ENCODE measurements at regions not wholly inside any gene's neighbourhood (a gene's known extent, or its start where the extent isn't known, plus 50 kb on each side); places are given as distances from the start of the nearest gene placed in this dataset.
"Not testable (repeated sequence)": the region's sequence is repeated elsewhere in the genome, so short reads cannot be mapped to it uniquely, and the experiment has no call there.

DNA sequence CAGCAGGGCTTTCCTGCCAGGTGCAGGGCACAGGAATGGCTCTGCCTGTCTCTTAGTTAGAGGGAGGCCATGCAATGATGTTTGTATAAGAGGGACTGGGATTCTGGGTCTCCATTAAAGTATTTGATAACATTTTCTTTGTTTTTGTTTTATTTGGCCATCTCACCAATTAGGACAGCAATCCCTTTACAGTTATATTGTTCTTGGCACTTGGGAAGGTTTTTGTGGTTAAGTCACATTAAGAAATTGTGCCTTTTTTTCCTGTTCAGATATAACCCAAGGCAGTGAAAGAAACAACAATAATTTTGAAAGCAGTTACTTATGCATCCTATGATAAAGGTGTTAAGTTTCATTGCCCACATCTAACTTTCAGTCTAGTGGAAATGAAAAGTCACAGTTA is 237.4 kb upstream of the PRSS58 start:
- DNase-seq: not testable (repeated sequence)

DNA sequence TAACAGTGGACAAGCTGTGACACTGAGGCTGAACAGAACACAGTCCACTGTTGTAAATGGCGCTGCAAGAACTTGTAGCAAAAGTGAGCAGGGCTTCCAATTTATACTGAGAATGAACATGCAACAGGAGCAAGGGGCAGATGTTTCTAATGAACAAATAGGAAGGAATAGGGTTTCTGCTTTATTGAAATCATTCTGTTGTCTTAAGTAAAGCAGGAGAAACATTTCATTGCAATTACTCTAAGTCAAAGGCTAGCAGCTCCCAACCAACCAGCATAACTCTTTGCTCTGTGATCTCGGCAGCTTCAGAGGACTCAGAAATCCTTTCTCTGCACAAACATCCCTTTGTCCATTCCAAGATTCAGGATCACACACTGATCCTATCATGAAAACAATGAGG is 236.2 kb upstream of the PRSS58 start:
- DNase-seq: no peak

GRCh38 chr7:142488842-142489241 is 231.0 kb upstream of the PRSS58 start:
- no peak for DNase-seq

GRCh38 chr7:142488036-142488633 is 230.3 kb upstream of the PRSS58 start:
- DNase-seq: no peak

- not testable (repeated sequence) for DNase-seq
These were observed 229.7 kb upstream of the PRSS58 start for GRCh38 chr7:142487565-142487964.

GRCh38 chr7:142487124-142487523 is 229.3 kb upstream of the PRSS58 start:
- DNase-seq: no peak

- peak; percentile 12 for DNase-seq
These were observed 227.9 kb upstream of the PRSS58 start for GRCh38 chr7:142485617-142486226.

DNA sequence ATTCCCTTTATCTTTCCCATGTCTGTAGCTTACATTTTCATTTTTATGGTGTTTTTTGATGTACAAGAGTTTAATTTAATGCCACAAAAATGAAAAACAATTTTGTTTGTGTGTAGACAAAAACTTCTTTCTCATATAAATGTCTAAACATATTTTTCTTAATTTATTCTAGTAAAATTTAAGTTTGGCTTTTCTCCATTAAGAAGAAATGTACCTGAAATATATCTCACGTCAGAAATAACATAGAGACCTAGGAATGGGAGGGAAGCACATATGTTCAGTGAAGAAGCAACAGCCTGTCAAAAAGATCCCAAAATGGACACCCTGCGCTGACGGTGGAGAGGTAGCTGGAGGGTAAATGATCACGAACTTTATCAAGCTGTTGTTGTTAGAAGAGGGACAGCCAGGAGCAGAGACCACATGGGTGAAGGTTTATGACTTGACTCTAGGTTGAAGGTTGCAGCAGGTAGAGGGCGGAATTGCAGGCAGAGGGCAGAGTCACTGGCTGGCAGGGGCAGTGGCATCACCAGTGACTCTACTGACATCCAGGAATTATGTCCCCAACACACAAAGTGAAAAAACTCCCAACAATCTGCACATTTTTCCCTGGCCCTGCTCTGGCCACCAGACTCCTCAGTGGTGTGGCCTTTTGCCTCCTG is 225.9 kb upstream of the PRSS58 start:
- DNase-seq: no peak

DNA sequence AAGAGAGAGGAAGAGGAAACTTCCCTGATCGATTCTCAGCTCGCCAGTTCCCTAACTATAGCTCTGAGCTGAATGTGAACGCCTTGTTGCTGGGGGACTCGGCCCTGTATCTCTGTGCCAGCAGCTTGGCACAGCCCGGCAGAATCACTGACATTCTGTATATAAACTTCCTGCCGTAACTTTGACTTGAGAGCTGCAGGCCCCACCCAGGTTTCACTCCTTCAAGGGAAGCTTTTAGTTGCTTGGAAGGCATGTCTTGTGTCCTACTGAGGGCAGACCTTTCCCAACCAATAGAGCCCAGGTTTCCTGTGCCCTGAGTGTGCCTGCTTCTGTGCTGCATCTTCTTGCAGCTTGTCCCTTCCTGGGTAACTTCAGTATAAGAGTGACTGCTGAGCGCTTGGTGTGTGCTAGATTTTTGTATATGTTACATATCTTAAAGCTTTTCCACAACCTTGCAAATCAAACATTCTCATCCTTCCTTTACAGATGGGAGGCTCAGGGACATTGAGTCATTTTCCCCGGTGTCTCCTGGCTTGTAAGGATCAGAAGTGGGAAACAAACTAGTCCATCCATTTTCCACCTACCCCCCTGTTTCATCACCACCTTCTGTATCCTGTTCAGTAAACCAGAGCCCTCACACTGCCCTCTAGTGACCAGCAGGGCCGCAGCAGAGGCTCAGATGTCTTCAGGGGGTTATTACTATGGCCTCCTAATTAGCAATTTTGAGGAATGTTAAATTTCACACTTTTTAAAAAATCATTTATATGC is 225.2 kb upstream of the PRSS58 start:
- peak; percentile 56 for DNase-seq

DNA sequence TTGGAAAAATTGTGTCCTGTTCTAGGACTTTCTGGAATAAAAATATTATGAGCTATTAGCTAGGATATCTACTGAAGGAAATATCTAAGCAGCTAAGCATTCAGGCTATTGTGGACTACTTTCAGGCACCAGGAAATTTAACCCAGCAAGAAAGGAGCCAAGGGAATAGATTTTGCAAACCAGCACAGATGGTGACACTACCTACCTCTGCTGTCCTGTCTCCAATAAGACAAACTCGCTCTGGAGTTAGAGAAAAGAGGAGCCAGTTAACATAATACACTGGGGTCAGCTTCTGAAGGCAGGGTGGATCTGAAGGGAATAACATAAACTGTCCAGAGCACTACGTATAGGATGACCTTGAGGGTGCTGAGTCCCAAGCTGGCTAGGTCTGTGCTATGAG is 223.7 kb upstream of the PRSS58 start:
- no peak for DNase-seq

DNA sequence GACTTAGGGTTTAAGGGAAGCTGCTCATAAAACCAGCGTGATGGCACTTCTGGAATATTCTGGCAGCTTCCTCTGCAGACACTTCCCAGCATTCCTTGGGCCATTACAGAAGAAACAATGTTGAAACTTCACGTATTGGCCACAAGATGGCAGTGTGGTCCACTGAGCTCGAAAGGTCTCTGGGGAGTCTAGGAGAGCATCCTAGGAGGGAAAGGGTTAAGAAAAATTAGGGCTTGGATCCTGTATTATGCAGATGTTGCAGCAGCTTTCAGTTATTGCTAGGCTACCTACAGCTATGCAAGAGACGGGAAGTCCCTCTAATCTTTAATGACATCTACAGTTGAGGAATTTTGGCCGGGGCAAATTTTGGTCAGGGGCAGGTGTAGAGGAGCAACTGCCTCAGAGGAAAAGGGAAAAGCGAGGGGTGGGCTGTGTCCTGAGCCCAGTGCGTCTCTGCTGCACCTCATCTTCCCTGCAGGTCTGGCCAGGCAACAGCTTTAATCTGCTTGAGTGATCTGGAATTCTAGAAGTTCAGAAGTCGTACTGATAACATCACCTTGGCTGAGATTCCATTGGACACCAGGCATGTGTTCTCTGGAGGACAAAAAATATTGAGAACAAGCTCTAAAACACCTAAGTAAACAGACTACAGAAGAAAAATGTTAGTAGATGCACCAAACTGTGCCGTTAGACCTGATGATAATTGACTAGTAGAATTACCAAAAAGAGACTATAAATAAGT is 220.8 kb upstream of the PRSS58 start:
- DNase-seq: peak; percentile 39

DNA sequence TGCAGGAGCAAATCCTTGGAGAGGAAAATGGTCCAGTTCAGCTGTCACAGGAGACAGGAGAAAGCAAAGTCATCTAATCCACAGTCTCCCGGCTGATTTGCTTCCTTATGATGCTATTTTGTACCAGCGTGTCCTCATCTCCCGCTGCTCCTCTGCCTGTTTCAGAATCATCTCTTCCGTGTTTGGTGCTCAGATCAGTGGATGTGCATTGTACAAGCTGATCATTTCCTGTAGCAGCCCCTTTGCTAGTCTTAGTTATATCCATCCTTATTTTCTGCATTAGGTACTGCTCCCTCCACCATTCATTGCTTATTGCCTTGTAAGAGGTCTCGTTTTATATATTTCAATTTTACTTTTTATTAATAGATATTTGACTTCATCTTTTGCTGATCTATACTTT is 219.9 kb upstream of the PRSS58 start:
- not testable (repeated sequence) for DNase-seq

GRCh38 chr7:142477079-142477651 is 219.3 kb upstream of the PRSS58 start:
- no peak for DNase-seq

DNA sequence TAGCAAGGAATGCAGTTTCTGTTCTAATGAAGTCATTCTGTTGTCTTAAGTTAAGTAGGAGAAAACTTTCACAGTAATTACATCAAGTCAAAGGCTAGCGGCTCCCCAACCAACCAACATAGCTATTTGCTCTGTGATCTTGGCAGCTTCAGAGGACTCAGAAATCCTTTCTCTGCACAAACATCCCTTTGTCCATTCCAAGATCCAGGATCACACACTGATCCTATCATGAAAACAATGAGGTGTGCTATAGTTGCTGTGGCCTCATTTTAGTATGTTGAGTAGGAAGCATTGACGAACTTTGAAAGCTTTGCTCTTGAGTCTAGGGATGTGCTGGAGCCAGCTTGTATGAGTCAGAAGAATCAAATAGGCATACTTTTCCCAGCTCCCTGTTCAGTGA is 218.2 kb upstream of the PRSS58 start:
- DNase-seq: no peak

DNA sequence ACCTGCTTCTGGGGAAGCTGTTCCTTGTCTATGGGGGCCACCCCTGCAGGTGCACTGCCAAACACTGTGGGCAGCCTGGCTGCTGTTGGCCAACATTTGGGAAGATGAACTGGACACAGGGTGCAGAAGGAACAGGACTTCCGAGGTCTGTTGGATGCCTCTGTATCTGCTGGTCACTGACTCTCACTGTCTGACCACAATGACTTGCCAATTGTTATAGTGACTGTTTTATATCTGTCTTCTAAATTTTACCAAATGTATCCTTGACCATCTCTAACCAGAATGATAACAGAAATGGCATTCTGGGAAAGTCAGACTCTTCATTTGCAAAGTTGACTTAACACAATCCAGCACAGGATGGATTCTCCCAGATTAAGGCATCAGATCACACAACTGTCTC is 214.0 kb upstream of the PRSS58 start:
- no peak for DNase-seq

- no peak for DNase-seq
These were observed 212.6 kb upstream of the PRSS58 start for GRCh38 chr7:142470544-142470830.

GRCh38 chr7:142469696-142470543 is 212.1 kb upstream of the PRSS58 start:
- no peak for DNase-seq

DNA sequence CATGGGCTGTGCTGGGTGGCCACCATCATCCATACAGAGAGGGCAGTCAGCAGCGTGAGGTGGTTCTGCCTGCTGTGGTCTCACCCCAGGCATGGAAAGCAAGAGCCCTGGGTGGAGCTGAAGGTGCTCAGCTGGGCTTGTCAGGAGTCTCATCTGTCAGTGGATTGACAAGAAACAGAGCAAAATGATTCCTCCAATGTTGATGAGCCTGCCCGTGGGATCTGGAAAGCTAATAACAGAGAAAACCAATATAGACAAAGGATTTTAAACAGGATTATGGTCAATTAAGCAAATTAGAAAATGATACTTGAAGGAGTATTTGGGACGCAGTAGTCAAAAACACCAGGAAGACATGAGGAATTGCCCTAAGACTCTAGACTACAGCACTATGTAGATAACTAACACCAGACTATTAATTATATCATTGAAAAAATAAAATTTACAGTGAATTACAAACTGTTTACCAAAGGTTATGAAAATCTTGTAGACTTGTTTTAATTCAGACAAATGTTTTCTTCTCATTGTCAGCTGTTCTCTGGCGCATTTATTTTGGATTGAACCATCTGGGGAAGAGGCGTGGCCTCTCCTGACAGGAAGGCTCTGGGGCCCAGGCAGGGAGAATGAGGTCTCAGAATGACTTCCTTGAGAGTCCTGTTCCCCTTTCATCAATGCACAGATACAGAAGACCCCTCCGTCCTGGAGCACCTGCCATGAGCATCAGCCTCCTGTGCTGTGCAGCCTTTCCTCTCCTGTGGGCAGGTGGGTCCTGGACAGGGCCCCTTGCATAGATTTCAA is 211.2 kb upstream of the PRSS58 start:
- DNase-seq: no peak

DNA sequence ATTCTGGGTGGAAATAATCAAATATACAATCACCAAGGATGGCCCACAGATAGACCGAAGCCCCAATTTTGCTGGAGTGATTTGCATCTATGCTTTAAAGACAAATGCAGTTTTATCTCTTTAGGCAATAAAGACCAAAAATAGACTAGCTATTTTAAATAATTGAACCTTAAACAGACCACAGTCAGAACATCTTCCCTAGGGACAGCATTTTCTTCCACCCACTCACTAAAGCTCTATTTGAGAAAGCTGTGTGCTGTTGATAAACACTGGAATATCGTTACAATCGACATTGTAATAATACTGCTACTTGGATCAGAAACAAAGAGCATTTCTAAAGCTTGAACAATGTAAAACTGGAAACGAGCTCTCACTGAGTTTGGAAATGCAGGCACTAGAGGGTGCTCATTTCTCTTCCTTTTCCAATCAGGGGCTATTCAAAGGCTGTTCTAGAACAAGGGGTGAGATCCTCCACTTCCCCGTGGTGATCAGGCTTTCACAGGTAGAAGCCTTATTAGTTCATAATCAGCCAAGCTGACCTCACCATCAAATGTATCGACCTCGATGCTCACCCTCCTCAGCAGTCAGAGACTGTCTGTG is 209.3 kb upstream of the PRSS58 start:
- not testable (repeated sequence) for DNase-seq

- no peak for DNase-seq
These were observed 205.6 kb upstream of the PRSS58 start for GRCh38 chr7:142463401-142463850.

DNA sequence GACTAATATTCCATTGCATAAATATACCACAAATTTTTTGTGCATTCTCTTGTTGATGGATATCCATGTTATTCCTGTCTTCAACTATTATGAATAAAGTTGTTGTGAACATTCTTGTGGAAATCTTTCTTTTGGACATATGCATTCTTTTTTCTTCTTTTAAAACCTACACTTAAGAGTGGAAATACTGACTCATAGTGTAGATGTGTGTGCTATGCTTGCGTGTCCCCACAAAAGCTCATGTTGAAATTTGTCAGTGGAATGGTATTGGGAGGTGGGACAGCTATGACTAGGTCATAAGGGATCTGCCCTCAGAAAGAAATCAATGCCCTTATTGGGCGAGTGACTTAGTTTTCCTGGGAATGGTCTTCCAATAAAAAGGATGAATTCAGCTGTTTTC is 203.6 kb upstream of the PRSS58 start:
- no peak for DNase-seq
